IPS DF 19.7 (cell line): ENCODE measurements at regions not wholly inside any gene's neighbourhood (a gene's known extent, or its start where the extent isn't known, plus 50 kb on each side); places are given as distances from the start of the nearest gene placed in this dataset.
"Not testable (repeated sequence)": the region's sequence is repeated elsewhere in the genome, so short reads cannot be mapped to it uniquely, and the experiment has no call there.

Experiments used
- DNase-seq: peaks from one replicate; pipeline ENCODE4 v3.0.0-alpha.2; 2013; ENCODE audit warnings: low read depth, low spot score

DNA sequence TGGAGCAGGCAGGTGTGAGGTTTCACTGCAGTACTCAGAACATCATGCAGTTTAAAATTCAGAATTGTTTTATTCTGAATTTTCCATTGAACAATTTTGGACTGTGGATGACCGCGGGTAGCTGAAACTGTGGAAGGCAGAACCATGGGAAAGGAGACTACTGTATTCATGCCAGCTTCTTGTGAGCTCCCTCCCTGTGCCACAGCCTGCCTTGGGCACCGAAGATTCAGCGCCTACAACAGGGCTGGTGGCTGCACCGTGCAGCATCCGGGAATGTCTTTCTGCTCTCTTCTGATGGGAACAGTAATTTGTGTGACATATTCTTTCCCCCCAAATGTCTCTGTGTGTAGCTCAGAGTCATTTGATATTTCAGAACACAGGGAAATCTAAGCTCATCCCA is 118.5 kb upstream of the NKX1-1 start:
- no peak for DNase-seq

GRCh38 chr4:1523907-1524636 is 117.8 kb upstream of the NKX1-1 start:
- no peak for DNase-seq

- DNase-seq = no peak
Observed at GRCh38 chr4:1523506-1523905, 117.3 kb upstream of the NKX1-1 start.

GRCh38 chr4:1523033-1523432 is 116.8 kb upstream of the NKX1-1 start:
- DNase-seq = no peak

- no peak for DNase-seq
Observed at GRCh38 chr4:1522606-1523005, 116.4 kb upstream of the NKX1-1 start.

DNA sequence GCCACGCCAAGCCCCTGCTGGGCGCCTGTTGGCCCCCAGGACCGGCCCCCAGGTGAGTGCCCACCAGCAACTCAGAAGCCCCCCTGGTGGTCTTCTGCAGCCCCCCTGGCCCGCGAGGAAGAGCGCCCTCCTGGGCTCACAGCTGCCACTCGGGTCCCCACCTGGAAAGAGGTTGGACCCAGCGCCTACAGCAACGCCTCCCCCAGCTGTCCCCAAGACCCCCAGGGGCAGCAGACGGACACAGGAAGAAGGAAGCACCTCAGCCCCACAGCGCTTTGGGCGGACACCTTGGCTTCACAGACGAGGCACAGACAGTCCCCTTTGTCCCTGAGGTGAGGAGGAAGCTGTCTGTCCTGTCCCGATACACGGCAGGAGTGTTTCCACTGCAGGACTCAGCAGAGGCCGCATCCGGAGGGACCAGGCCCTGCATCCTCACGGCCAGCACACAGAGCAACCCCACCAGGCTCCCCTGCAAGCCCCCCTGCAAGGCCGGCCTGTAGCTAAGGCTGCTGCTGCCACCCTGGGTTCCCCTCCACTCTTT is 115.6 kb upstream of the NKX1-1 start:
- DNase-seq = no peak

DNA sequence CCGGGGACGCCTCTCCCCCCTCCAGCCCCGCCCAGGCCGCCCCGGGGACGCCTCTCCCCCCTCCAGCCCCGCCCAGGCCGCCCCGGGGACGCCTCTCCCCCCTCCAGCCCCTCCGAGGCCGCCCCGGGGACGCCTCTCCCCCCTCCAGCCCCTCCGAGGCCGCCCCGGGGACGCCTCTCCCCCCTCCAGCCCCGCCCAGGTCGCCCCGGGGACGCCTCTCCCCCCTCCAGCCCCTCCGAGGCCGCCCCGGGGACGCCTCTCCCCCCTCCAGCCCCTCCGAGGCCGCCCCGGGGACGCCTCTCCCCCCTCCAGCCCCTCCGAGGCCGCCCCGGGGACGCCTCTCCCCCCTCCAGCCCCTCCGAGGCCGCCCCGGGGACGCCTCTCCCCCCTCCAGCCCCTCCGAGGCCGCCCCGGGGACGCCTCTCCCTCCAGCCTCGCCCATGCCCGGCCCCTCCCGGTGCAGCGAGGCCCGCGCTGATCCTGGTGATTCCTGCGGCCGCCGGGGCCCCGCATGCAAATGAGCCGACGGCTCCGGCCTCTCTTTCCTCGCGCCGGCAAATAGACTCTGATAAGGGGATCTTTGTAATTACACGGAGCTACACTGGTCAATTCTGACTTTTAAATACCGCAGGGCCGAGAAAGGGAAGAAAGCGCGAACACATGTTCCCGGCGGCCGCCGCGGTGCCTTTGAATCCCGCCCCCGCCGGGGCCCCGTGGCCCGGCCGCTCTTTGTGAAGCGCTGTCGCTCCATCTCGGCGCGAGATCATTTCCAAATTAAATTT is 114.7 kb upstream of the NKX1-1 start:
- not testable (repeated sequence) for DNase-seq

- DNase-seq = no peak
Observed at GRCh38 chr4:1519787-1520661, 113.8 kb upstream of the NKX1-1 start.

GRCh38 chr4:1518997-1519700 is 112.9 kb upstream of the NKX1-1 start:
- no peak for DNase-seq

GRCh38 chr4:1517592-1518411 is 111.6 kb upstream of the NKX1-1 start:
- DNase-seq = no peak

DNA sequence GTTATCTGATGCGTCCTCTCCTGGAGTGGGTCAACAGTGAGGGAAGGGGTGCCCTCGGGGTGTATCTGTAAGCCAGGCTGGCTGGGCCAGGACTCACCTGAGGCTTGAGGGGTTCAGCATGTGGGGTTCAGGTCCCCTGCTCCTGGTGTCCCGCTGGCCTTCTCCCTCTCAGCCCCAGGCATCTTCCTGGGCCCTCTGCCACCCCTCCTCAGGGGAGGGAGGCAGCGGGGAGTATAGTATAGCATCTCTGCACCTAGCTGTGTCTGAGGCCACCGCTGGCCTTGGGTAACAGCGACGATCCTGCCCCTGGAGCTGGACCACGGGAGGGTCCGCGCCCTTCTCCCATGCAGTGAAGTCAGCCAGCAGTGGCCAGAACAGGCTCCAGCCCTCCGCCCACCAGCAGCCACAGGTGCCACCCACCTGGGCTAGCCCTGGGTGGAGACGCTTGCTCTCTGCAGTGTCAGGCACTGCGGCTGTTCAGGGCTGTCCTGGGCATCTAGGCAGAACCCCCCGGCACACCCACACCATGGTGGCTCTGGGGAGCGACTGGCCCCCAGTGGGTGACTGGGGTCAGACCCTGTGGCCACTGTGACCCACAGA is 110.7 kb upstream of the NKX1-1 start:
- no peak for DNase-seq

DNA sequence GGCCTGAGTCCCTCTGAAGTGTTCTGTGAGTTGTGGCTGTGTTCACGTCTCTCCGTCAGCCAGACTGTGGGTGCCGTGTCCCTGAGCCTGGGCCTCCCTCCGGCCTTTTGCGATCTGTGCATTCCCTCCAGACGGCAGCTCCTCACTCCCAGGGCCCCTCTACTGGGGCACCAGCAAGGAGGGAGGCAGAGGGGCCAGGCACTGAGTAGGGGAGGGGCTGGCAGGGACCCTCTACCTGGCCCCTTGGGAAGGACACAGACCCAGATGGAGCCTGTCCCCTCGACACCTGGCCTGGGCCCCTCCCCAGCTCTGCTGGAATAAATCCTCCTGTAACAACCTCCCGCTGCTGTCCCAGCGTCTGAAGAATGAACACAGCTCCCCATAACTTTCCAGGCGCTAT is 110.0 kb upstream of the NKX1-1 start:
- no peak for DNase-seq

GRCh38 chr4:1515763-1516162 is 109.5 kb upstream of the NKX1-1 start:
- no peak for DNase-seq

DNA sequence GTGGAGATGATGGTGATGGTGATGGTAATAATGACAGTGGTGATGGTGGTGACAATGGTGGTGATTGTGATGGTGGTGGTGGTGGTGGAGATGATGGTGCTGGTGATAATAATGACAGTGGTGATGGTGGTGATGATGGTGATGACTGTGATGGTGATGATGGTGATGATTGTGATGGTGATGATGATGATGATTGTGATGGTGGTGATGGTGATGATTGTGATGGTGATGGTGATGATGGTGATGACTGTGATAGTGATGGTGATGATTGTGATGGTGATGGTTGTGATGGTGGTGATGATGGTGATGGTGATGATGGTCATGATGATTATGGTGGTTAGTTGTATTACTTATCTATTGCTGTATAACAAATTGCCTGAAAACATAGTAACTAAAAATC is 108.9 kb upstream of the NKX1-1 start:
- no peak for DNase-seq

DNA sequence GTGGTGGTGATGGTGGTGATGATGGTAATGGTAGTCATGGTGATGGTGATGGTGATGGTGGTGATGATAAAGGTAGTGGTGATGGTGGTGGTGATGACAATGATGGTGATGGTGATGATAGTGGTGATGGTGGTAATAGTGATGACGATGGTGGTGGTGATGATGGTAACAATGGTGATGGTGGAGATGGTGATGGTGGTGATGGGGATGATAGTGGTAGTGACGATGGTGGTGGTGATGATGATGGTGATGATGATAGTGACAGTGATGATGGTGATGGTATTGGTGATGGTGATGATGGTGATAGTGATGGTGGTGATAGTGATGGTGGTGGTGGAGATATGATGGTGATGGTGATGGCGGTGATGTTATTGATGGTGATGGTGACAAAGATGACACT is 108.4 kb upstream of the NKX1-1 start:
- no peak for DNase-seq

DNA sequence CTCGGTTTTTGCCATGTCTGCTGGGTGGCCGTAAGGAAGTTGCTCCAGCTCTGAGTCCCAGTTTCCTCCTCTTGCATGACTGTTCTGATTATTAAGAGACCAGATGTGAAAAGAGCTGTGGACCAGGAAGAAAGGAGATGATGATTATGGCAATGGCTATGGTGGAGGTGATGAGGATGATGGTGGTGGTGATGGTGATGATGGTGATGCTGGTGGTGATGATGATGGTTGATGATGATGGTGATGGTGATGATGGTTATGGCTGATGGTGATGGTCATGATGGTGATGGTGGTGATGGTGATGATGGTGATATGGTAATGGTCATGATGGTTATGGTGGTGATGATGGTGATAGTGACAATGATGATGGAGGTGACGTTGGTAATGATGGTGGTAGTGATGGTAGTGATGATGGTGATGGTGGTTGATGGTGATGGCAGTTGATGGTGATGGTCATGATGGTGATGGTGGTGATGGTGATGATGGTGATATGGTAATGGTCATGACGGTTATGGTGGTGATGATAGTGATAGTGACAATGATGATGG is 107.8 kb upstream of the NKX1-1 start:
- DNase-seq = no peak

DNA sequence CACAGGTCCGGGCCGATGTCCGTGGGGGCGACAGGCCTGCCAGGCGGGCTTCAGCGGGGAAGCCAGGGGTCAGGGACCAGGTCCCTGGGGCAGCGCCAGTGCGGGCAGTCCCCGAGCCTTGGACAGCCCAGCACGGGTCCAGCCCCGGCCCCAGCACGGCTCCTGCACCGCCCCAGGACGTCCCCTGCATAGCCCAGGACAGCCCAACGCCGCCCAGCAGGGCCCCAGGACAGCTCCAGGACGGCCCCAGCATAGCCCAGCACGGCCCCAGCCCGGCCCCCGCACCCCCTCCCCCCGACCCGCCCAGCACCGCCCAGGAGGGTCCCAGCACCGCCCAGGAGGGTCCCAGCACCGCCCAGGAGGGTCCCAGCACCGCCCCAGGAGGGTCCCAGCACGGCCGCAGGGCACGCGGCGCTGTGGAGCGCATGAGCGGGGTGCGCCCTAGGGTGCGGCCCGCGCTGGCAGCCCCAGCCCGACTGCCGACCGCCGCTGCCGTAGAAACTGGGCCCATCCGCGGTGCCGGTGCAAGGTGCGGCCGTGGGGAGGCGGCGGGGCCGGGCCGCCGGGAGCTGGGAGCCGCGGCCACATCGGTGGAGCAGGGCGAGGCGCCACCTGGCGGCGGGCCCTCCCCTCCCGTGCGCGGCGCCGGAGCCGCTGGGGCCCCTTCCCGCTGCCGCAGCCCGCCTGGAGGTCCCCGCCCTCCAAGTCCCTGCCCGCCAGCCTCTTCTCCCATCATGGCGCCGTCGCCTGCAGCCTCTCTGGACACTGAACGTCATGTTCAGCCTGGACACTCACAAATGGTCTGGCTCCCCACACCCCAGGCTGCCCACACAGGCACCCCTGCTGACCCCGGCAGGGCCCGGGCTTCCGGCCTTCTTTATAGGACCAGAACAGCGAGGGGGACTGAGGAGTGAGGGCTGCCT is 106.8 kb upstream of the NKX1-1 start:
- DNase-seq = no peak

GRCh38 chr4:1512051-1512737 is 106.0 kb upstream of the NKX1-1 start:
- no peak for DNase-seq
